ENCODE measurements at regions not wholly inside any gene's neighbourhood (a gene's known extent, or its start where the extent isn't known, plus 50 kb on each side); places are given as distances from the start of the nearest gene placed in this dataset.

DNA sequence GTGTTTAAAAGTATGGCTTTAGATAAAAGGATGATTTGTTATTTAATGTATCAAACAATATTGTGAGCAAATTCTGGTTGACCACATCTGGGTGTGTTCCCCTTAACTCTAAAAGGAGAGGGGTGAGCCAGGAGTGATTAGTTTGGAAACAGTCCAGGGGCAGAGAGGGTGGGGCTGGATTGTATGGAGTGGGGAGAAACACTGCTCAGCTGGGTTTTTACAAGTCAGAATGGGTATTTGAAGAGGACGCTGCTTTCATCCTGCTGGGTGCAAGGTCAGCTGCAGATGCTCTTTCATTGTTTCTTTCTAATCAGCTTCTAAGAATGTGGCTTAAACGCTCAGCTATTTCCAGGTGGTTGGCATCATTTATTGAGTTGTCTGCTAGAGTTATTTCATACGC lies 82.8 kb upstream of the LIMCH1 start:
- Histone ChIP-seq H3K27me3 (ENCODE audit: control insufficient read depth, insufficient read depth, low read length) (no peaks in the 10 kb centered on the region), H3K27ac (ENCODE audit: low read length) (no peak overlapping the region), H3K9me3 (ENCODE audit: control insufficient read depth, low read depth, low read length) (no peaks in the 10 kb centered on the region), H3K36me3 (ENCODE audit: control insufficient read depth, insufficient read depth, low read length) (no peaks in the 10 kb centered on the region), H3K4me1 (ENCODE audit: control insufficient read depth, insufficient read depth, low read length) (no peaks in the 10 kb centered on the region), H3K4me3 (ENCODE audit: low read length) (no peak overlapping the region)
- WGBS (ENCODE audit: insufficient coverage, low lambda C conversion rate), result 60% methylated on average over 1 of the region's 3 CpGs
- DNase-seq, result no peak

DNA sequence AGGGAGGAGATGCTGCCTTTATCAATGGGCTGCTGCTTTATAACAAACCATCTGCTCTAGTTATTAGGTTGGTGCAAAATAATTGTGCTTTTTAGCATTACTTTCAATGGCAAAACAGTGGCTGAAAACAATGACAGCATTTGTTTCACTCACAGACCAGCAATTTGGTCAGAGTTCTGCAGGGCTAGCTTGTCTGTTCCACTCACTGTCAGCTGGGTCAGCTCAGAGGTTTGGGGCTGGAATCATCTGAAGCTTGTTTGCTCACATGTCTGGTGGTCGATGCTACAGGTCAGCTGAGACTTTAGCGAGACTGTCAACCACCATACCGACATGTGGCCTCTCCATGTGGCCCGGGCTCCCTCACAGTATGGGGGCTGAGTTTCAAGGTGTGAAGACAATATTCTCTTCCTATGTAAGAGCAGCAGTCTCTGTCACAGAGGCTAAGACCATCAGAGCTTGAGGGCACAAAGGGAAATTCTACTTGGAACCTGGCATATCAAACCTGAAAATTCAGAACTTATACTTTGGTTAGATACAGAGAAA lies 81.3 kb upstream of the LIMCH1 start:
- Histone ChIP-seq H3K4me3 (ENCODE audit: low read length) (no peak overlapping the region), H3K4me1 (ENCODE audit: control insufficient read depth, insufficient read depth, low read length) (no peaks in the 10 kb centered on the region), H3K27ac (ENCODE audit: low read length) (no peak overlapping the region), H3K27me3 (ENCODE audit: control insufficient read depth, insufficient read depth, low read length) (no peaks in the 10 kb centered on the region), H3K9me3 (ENCODE audit: control insufficient read depth, low read depth, low read length) (no peaks in the 10 kb centered on the region), H3K36me3 (ENCODE audit: control insufficient read depth, insufficient read depth, low read length) (no peaks in the 10 kb centered on the region)
- no CpG with 5 or more reads among the region's 4 CpGs for WGBS (ENCODE audit: insufficient coverage, low lambda C conversion rate)
- no peak for DNase-seq

DNA sequence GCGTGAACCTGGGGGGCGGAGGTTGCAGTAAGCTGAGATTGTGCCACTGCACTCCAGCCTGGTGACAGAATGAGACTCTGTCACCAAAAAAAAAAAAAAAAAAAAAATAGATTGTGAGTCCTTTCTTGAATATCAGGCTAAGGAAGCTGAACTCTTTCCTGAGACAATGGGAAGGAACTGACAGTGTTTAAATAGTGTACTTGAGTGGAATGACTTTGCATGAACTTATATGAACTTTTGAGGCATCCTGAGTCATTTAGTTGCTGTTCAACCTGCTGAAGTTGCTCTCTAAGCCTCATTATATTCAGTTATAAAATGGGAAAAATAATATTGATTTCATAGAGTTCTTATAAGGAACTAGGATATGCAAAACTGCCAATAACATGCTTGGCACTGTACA lies 79.3 kb upstream of the LIMCH1 start:
- Histone ChIP-seq H3K27me3 (ENCODE audit: control insufficient read depth, insufficient read depth, low read length) (no peaks in the 10 kb centered on the region), H3K4me3 (ENCODE audit: low read length) (no peak overlapping the region)
- WGBS (ENCODE audit: insufficient coverage, low lambda C conversion rate), result no CpG with 5 or more reads among the region's 2 CpGs

DNA sequence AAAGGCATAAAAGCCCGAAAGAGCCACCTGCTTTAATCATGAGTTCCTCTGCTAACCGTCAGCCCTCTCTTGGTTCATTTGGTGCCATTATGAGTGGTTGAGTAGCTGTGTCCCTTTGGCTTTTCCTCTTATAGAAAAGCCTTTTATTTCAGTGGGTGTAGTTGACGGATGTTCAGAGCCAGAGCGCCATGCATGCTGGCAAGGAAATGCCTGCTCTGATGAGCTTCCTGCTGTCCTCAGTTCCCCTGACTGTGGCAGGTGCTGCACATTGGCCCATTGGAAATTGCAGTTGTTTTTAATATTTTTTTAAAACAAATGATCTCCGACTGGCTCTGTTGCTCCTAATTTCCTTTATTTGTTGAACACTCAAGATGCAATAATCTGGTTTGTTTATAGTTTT lies 77.3 kb upstream of the LIMCH1 start:
- no CpG with 5 or more reads among the region's 5 CpGs for WGBS (ENCODE audit: insufficient coverage, low lambda C conversion rate)
- Histone ChIP-seq H3K27me3 (ENCODE audit: control insufficient read depth, insufficient read depth, low read length) (no peaks in the 10 kb centered on the region), H3K27ac (ENCODE audit: low read length) (no peak overlapping the region), H3K9me3 (ENCODE audit: control insufficient read depth, low read depth, low read length) (no peaks in the 10 kb centered on the region), H3K36me3 (ENCODE audit: control insufficient read depth, insufficient read depth, low read length) (no peaks in the 10 kb centered on the region), H3K4me3 (ENCODE audit: low read length) (no peak overlapping the region), H3K4me1 (ENCODE audit: control insufficient read depth, insufficient read depth, low read length) (no peaks in the 10 kb centered on the region)
- no peak for DNase-seq

More for the DNA sequence above, 79.3 kb upstream of the LIMCH1 start:
- H3K4me1 ChIP-seq (ENCODE audit: control insufficient read depth, insufficient read depth, low read length), result no peaks in the 10 kb centered on the region
- no peaks in the 10 kb centered on the region for H3K36me3 ChIP-seq (ENCODE audit: control insufficient read depth, insufficient read depth, low read length)
- DNase-seq, result no peak
- no peaks in the 10 kb centered on the region for H3K9me3 ChIP-seq (ENCODE audit: control insufficient read depth, low read depth, low read length)
- no peak overlapping the region for H3K27ac ChIP-seq (ENCODE audit: low read length)

- no CpG with 5 or more reads among the region's 3 CpGs for WGBS (ENCODE audit: insufficient coverage, low lambda C conversion rate)
- no peaks in the 10 kb centered on the region for H3K9me3 ChIP-seq (ENCODE audit: control insufficient read depth, low read depth, low read length)
- no peaks in the 10 kb centered on the region for H3K27me3 ChIP-seq (ENCODE audit: control insufficient read depth, insufficient read depth, low read length)
- DNase-seq, result no peak
- H3K36me3 ChIP-seq (ENCODE audit: control insufficient read depth, insufficient read depth, low read length), result no peaks in the 10 kb centered on the region
- no peak overlapping the region for H3K4me3 ChIP-seq (ENCODE audit: low read length)
- no peaks in the 10 kb centered on the region for H3K4me1 ChIP-seq (ENCODE audit: control insufficient read depth, insufficient read depth, low read length)
- H3K27ac ChIP-seq (ENCODE audit: low read length), result no peak overlapping the region
Observed at GRCh38 chr4:41461780-41462307, 76.1 kb upstream of the LIMCH1 start.

DNA sequence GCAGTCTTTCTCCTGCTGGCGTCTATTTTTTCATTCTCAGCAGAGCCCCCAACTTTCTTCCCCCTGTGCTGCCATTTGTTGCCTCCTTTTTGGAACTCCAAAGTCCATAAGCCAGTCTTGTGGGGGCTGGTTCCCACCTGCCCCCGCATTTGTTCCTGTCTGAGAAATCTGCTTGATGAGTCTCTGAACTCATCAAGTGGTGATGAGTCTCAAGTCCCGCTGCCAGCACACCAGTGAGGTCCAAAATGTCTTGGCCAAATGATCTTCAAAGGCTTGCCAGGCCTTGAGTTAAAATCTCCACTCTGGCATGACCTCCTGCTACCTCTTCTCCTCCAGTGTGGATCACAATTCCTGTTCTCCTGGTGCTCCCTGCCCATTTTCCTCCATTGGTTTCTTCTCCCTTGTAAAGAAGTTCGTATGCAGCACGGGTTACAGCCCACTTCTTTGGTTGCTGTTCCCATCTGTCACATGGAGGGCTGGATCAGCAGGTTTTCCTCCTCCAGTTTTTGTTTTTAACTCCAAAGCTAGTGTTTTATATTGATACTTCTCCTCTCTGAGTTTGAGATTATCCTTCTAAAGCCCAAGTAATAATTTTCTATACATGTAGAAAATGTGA lies 72.7 kb upstream of the LIMCH1 start:
- no peak overlapping the region for H3K27ac ChIP-seq (ENCODE audit: low read length)
- H3K27me3 ChIP-seq (ENCODE audit: control insufficient read depth, insufficient read depth, low read length), result no peaks in the 10 kb centered on the region
- no peaks in the 10 kb centered on the region for H3K4me1 ChIP-seq (ENCODE audit: control insufficient read depth, insufficient read depth, low read length)
- no peak overlapping the region for H3K4me3 ChIP-seq (ENCODE audit: low read length)
- 100% methylated on average over 1 of the region's 5 CpGs for WGBS (ENCODE audit: insufficient coverage, low lambda C conversion rate)
- no peaks in the 10 kb centered on the region for H3K9me3 ChIP-seq (ENCODE audit: control insufficient read depth, low read depth, low read length)
- DNase-seq, result no peak
- H3K36me3 ChIP-seq (ENCODE audit: control insufficient read depth, insufficient read depth, low read length), result no peaks in the 10 kb centered on the region

DNA sequence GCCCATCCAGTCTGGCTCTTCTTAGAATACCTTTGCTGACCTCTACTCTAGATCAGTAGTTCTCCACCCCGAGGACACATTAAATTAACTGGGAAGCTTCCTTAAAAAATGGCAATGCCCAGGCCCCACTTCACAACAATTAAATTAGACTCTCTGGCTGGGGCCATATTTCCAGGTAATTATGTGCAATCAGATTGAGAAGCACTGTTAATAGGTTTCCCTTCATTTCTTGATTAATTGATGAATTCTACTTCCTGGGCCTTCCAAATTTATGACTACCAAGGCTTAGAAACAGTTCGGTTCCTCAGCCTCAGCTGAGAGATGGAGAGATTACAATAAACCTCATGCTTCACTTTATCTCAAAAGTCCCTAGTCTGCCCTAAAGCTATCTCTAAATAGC lies 71.7 kb upstream of the LIMCH1 start:
- H3K27ac ChIP-seq (ENCODE audit: low read length), result no peak overlapping the region
- no peaks in the 10 kb centered on the region for H3K9me3 ChIP-seq (ENCODE audit: control insufficient read depth, low read depth, low read length)
- H3K27me3 ChIP-seq (ENCODE audit: control insufficient read depth, insufficient read depth, low read length), result no peaks in the 10 kb centered on the region
- no peak for DNase-seq
- 79% methylated on average over 2 of the region's 2 CpGs for WGBS (ENCODE audit: insufficient coverage, low lambda C conversion rate)
- H3K36me3 ChIP-seq (ENCODE audit: control insufficient read depth, insufficient read depth, low read length), result no peaks in the 10 kb centered on the region
- H3K4me1 ChIP-seq (ENCODE audit: control insufficient read depth, insufficient read depth, low read length), result no peaks in the 10 kb centered on the region
- H3K4me3 ChIP-seq (ENCODE audit: low read length), result no peak overlapping the region

GRCh38 chr4:41468122-41468521 lies 69.8 kb upstream of the LIMCH1 start:
- Histone ChIP-seq H3K27ac (ENCODE audit: low read length) (no peak overlapping the region), H3K27me3 (ENCODE audit: control insufficient read depth, insufficient read depth, low read length) (no peaks in the 10 kb centered on the region), H3K4me1 (ENCODE audit: control insufficient read depth, insufficient read depth, low read length) (no peaks in the 10 kb centered on the region), H3K9me3 (ENCODE audit: control insufficient read depth, low read depth, low read length) (no peaks in the 10 kb centered on the region), H3K36me3 (ENCODE audit: control insufficient read depth, insufficient read depth, low read length) (no peaks in the 10 kb centered on the region), H3K4me3 (ENCODE audit: low read length) (no peak overlapping the region)
- WGBS (ENCODE audit: insufficient coverage, low lambda C conversion rate), result no CpG with 5 or more reads among the region's 1 CpG
- no peak for DNase-seq

- H3K4me3 ChIP-seq (ENCODE audit: low read length), result no peak overlapping the region
- no peaks in the 10 kb centered on the region for H3K4me1 ChIP-seq (ENCODE audit: control insufficient read depth, insufficient read depth, low read length)
- no peaks in the 10 kb centered on the region for H3K27me3 ChIP-seq (ENCODE audit: control insufficient read depth, insufficient read depth, low read length)
- no peak for DNase-seq
- no peaks in the 10 kb centered on the region for H3K36me3 ChIP-seq (ENCODE audit: control insufficient read depth, insufficient read depth, low read length)
- no peak overlapping the region for H3K27ac ChIP-seq (ENCODE audit: low read length)
- no peaks in the 10 kb centered on the region for H3K9me3 ChIP-seq (ENCODE audit: control insufficient read depth, low read depth, low read length)
- 100% methylated on average over 2 of the region's 9 CpGs for WGBS (ENCODE audit: insufficient coverage, low lambda C conversion rate)
Observed at GRCh38 chr4:41471126-41472071, 66.6 kb upstream of the LIMCH1 start.

DNA sequence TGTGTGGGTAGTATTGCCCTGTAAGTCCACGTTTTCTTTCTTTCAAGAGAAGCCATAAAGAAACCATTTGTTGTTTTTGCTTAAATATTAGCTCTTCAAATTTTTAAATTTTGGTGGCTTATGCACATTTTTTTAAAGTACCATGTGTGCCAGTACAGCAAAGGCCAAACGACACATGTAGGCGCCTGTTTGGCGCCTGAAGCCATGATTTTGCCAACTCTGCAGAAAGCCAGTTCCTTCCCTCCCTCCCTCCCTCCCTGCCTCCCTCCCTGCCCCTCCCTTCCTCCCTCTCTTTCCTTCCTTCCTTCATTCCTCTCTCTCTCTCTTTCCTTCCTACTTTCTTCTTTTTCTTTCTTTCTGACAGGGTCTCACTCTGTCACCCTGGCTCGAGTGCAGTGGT lies 65.9 kb upstream of the LIMCH1 start:
- H3K4me1 ChIP-seq (ENCODE audit: control insufficient read depth, insufficient read depth, low read length), result no peaks in the 10 kb centered on the region
- H3K36me3 ChIP-seq (ENCODE audit: control insufficient read depth, insufficient read depth, low read length), result no peaks in the 10 kb centered on the region
- no peak overlapping the region for H3K27ac ChIP-seq (ENCODE audit: low read length)
- WGBS (ENCODE audit: insufficient coverage, low lambda C conversion rate), result 67% methylated on average over 1 of the region's 5 CpGs
- DNase-seq, result no peak
- no peaks in the 10 kb centered on the region for H3K27me3 ChIP-seq (ENCODE audit: control insufficient read depth, insufficient read depth, low read length)
- no peaks in the 10 kb centered on the region for H3K9me3 ChIP-seq (ENCODE audit: control insufficient read depth, low read depth, low read length)
- no peak overlapping the region for H3K4me3 ChIP-seq (ENCODE audit: low read length)
